Epidermal melanocyte (primary cell): ENCODE measurements at regions not wholly inside any gene's neighbourhood (a gene's known extent, or its start where the extent isn't known, plus 50 kb on each side); places are given as distances from the start of the nearest gene placed in this dataset.

Experiments
- DNase-seq: peaks from one replicate; pipeline ENCODE4 v3.0.0; 2011; ENCODE audit warnings: low spot score; ENCODE audit not compliant: insufficient read length

GRCh38 chr5:10876006-10876744 is 115.1 kb upstream of the DAP start:
- DNase-seq: no peak

- no peak for DNase-seq
Observed at GRCh38 chr5:10875201-10875768, 114.3 kb upstream of the DAP start.

- DNase-seq: no peak
Observed at GRCh38 chr5:10874541-10874940, 113.5 kb upstream of the DAP start.

- no peak for DNase-seq
Observed at GRCh38 chr5:10870791-10871190, 109.8 kb upstream of the DAP start.

GRCh38 chr5:10868956-10869355 is 107.9 kb upstream of the DAP start:
- no peak for DNase-seq

GRCh38 chr5:10867389-10868303 is 106.6 kb upstream of the DAP start:
- no peak for DNase-seq

GRCh38 chr5:10866913-10867312 is 105.9 kb upstream of the DAP start:
- DNase-seq: no peak

- DNase-seq: no peak
Observed at GRCh38 chr5:10863763-10864383, 102.8 kb upstream of the DAP start.

GRCh38 chr5:10862085-10862484 is 101.1 kb upstream of the DAP start:
- DNase-seq: no peak

- DNase-seq: no peak
Observed at GRCh38 chr5:10861423-10861790, 100.4 kb upstream of the DAP start.

GRCh38 chr5:10860645-10861422 is 99.8 kb upstream of the DAP start:
- DNase-seq: no peak

- DNase-seq: no peak
Observed at GRCh38 chr5:10860196-10860543, 99.1 kb upstream of the DAP start.

- peak; percentile 40 for DNase-seq
Observed at GRCh38 chr5:10859393-10860195, 98.6 kb upstream of the DAP start.

- no peak for DNase-seq
Observed at GRCh38 chr5:10858945-10859344, 97.9 kb upstream of the DAP start.

GRCh38 chr5:10858307-10858706 is 97.3 kb upstream of the DAP start:
- DNase-seq: no peak

GRCh38 chr5:10857338-10857733 is 96.3 kb upstream of the DAP start:
- DNase-seq: no peak

GRCh38 chr5:10856683-10857337 is 95.8 kb upstream of the DAP start:
- DNase-seq: no peak

- DNase-seq: no peak
Observed at GRCh38 chr5:10856071-10856470, 95.0 kb upstream of the DAP start.

- DNase-seq: no peak
Observed at GRCh38 chr5:10854506-10855277, 93.7 kb upstream of the DAP start.
